DND-41 (cell line): ENCODE measurements at regions not wholly inside any gene's neighbourhood (a gene's known extent, or its start where the extent isn't known, plus 50 kb on each side); places are given as distances from the start of the nearest gene placed in this dataset.
A peak's percentile ranks its signal among the peaks of the same experiment; 100 is the strongest.

Experiments used
- ATAC-seq: fragments of 200-7000 bp; cut with Tn5 transposase; 3 replicates; pipeline ENCODE4 v1.9.1; 2021; ENCODE audit warnings: low read depth; ENCODE audit not compliant: insufficient read depth
- DNase-seq: peaks from one replicate; pipeline ENCODE4 v3.0.0-alpha.2; 2020
- H2AFZ ChIP-seq: 2 replicates; pipeline ENCODE4 v1.6.0; 2012; ENCODE audit warnings: low read depth, low read length
- H3K27ac ChIP-seq: 2 replicates; pipeline ENCODE4 v1.5.1; 2012; ENCODE audit warnings: low read length, inconsistent platforms
- H3K27me3 ChIP-seq: fragments of 200-600 bp; sonication (generic); 2 replicates; pipeline ENCODE4 v1.6.0; 2012; ENCODE audit warnings: low read length, mild to moderate bottlenecking, inconsistent platforms; ENCODE audit not compliant: insufficient read depth, poor library complexity
- H3K36me3 ChIP-seq: 2 replicates; pipeline ENCODE4 v1.5.1; 2012; ENCODE audit warnings: low read length, inconsistent platforms; ENCODE audit not compliant: insufficient read depth
- H3K4me1 ChIP-seq: 2 replicates; pipeline ENCODE4 v1.5.1; 2012; ENCODE audit warnings: mild to moderate bottlenecking, low read length; ENCODE audit not compliant: insufficient read depth
- H3K4me2 ChIP-seq: 2 replicates; pipeline ENCODE4 v1.6.0; 2012; ENCODE audit warnings: mild to moderate bottlenecking, moderate library complexity, low read length, inconsistent platforms; ENCODE audit not compliant: insufficient read depth
- H3K4me3 ChIP-seq, 2 experiments: fragments of 200-600 bp in 1 of 2; shearing (Covaris generic) in 1 of 2; 2 replicates each; pipeline ENCODE4 v1.5.1; 2012 to 2016; ENCODE audit warnings: inconsistent platforms in 2 of 2, low read length in 2 of 2, mild to moderate bottlenecking in 2 of 2, low read depth in 1 of 2, moderate library complexity in 1 of 2
- H3K79me2 ChIP-seq: 2 replicates; pipeline ENCODE4 v1.6.0; 2012; ENCODE audit warnings: low read length, inconsistent platforms; ENCODE audit not compliant: insufficient read depth
- H3K9ac ChIP-seq: 2 replicates; pipeline ENCODE4 v1.6.0; 2012; ENCODE audit warnings: low read depth, mild to moderate bottlenecking, inconsistent platforms, low read length, moderate library complexity
- H3K9me3 ChIP-seq: 2 replicates; pipeline ENCODE4 v1.5.1; 2012; ENCODE audit warnings: low read length, moderate library complexity, mild to moderate bottlenecking, inconsistent platforms; ENCODE audit not compliant: insufficient read depth, severe bottlenecking
- H4K20me1 ChIP-seq: 2 replicates; pipeline ENCODE4 v1.6.0; 2012; ENCODE audit warnings: low read length; ENCODE audit not compliant: insufficient read depth
- CTCF ChIP-seq: IDR thresholded peaks from 2 replicates; pipeline ENCODE4 v1.5.1; 2012; ENCODE audit warnings: borderline replicate concordance, low read length, moderate library complexity, mild to moderate bottlenecking; ENCODE audit not compliant: poor library complexity, severe bottlenecking; ENCODE audit errors: extremely low read depth
- EZH2 ChIP-seq: IDR thresholded peaks from 3 replicates; pipeline ENCODE4 v1.6.1; 2012; ENCODE audit warnings: borderline replicate concordance, low read depth, mild to moderate bottlenecking, moderate library complexity, low read length, inconsistent platforms; ENCODE audit not compliant: severe bottlenecking

- Histone ChIP-seq H4K20me1 (no peaks in the 10 kb centered on the region), H3K27me3 (no peaks in the 10 kb centered on the region), H3K79me2 (no peaks in the 10 kb centered on the region), H3K4me3 (no peak overlapping the region), H3K4me2 (no peak overlapping the region), H3K4me1 (no peaks in the 10 kb centered on the region), H3K9me3 (no peaks in the 10 kb centered on the region), H3K36me3 (no peaks in the 10 kb centered on the region), H2AFZ (no peak overlapping the region), H3K9ac (no peak overlapping the region), H3K27ac (no peak overlapping the region)
- no peak for TF ChIP-seq EZH2
- TF ChIP-seq CTCF = no peak
- ATAC-seq (no peak), DNase-seq (no peak)
Measured at GRCh38 chr13:40064154-40065097, 409.0 kb downstream of the COG6 start.

GRCh38 chr13:40069173-40070044, 413.9 kb downstream of the COG6 start:
- H3K9me3 ChIP-seq = no peaks in the 10 kb centered on the region
- no peaks in the 10 kb centered on the region for H3K79me2 ChIP-seq
- ATAC-seq (peak; percentile 84), DNase-seq (peak; percentile 62)
- H3K27me3 ChIP-seq = no peaks in the 10 kb centered on the region
- TF ChIP-seq EZH2 (no peak), CTCF (peak; percentile 84)
- no peaks in the 10 kb centered on the region for H3K36me3 ChIP-seq
- no peak overlapping the region for H3K4me2 ChIP-seq
- no peak overlapping the region for H3K4me3 ChIP-seq
- H3K27ac ChIP-seq = no peak overlapping the region
- no peaks in the 10 kb centered on the region for H4K20me1 ChIP-seq
- H3K9ac ChIP-seq = no peak overlapping the region
- H3K4me1 ChIP-seq = no peaks in the 10 kb centered on the region
- no peak overlapping the region for H2AFZ ChIP-seq

GRCh38 chr13:40070357-40070756, 414.9 kb downstream of the COG6 start:
- H3K4me2 ChIP-seq = no peak overlapping the region
- no peaks in the 10 kb centered on the region for H3K79me2 ChIP-seq
- no peak overlapping the region for H3K9ac ChIP-seq
- TF ChIP-seq EZH2 = no peak
- TF ChIP-seq CTCF = no peak
- H3K27ac ChIP-seq = no peak overlapping the region
- H3K36me3 ChIP-seq = no peaks in the 10 kb centered on the region
- no peak for ATAC-seq
- H2AFZ ChIP-seq = no peak overlapping the region
- no peak overlapping the region for H3K4me3 ChIP-seq
- no peak for DNase-seq
- H4K20me1 ChIP-seq = no peaks in the 10 kb centered on the region
- H3K4me1 ChIP-seq = no peaks in the 10 kb centered on the region
- H3K9me3 ChIP-seq = no peaks in the 10 kb centered on the region
- H3K27me3 ChIP-seq = no peaks in the 10 kb centered on the region
